Brain microvascular endothelial cell (primary cell): ENCODE measurements at regions not wholly inside any gene's neighbourhood (a gene's known extent, or its start where the extent isn't known, plus 50 kb on each side); places are given as distances from the start of the nearest gene placed in this dataset.
A peak's percentile ranks its signal among the peaks of the same experiment; 100 is the strongest.

ENCODE experiments used
- DNase-seq: peaks from one replicate; pipeline ENCODE4 v3.0.0-alpha.2; 2020
- H3K27ac ChIP-seq: fragments of 250-450 bp; sonication (Bioruptor Pico); 2 replicates; pipeline ENCODE4 v1.5.1; 2020; ENCODE audit warnings: mild to moderate bottlenecking, moderate library complexity
- H3K27me3 ChIP-seq: fragments of 250-450 bp; sonication (Bioruptor Pico); replicated peaks from 2 replicates; pipeline ENCODE4 v1.5.1; 2020; ENCODE audit warnings: mild to moderate bottlenecking
- H3K36me3 ChIP-seq: fragments of 250-450 bp; sonication (Bioruptor Pico); replicated peaks from 2 replicates; pipeline ENCODE4 v1.5.1; 2020; ENCODE audit warnings: mild to moderate bottlenecking
- H3K4me3 ChIP-seq: 2 replicates; pipeline ENCODE4 v1.5.1; 2011; ENCODE audit warnings: low read depth, mild to moderate bottlenecking, control low read depth, low read length, moderate library complexity
- in situ Hi-C: cut with HindIII; loops from 2 replicates; pipeline ENCODE4 v1.10.0; 2017; ENCODE audit warnings: low sequenced_read_pairs, low pct_ligation_motif_present
- TF ChIP-seq, protein P1 (sequence below): IDR thresholded peaks from 2 replicates; pipeline ENCODE4 v1.5.1; 2011; ENCODE audit warnings: low read depth, mild to moderate bottlenecking, moderate library complexity, low read length, control low read depth, inconsistent platforms; ENCODE audit errors: missing control alignments

DNA sequence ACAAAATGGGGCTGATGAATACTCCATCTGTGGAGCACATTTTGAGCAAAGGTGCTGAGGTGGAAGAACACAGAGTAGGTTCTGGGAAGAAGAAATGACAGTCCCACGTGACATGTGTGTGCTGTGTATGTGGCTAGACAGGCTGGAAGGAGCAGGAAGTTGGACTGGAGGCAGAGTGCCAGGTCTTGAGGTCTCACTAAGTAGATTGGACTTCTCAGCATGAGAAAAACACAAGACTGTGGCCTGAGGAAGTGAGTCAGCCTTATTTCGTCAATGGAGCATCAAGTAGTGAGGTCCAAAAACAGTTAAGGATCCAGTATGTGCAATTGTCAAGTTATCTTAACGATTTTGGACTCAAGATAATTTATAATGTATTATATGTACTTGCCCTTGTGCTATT lies 736.5 kb downstream of the KCNJ2 start:
- TF ChIP-seq, protein P1, sequence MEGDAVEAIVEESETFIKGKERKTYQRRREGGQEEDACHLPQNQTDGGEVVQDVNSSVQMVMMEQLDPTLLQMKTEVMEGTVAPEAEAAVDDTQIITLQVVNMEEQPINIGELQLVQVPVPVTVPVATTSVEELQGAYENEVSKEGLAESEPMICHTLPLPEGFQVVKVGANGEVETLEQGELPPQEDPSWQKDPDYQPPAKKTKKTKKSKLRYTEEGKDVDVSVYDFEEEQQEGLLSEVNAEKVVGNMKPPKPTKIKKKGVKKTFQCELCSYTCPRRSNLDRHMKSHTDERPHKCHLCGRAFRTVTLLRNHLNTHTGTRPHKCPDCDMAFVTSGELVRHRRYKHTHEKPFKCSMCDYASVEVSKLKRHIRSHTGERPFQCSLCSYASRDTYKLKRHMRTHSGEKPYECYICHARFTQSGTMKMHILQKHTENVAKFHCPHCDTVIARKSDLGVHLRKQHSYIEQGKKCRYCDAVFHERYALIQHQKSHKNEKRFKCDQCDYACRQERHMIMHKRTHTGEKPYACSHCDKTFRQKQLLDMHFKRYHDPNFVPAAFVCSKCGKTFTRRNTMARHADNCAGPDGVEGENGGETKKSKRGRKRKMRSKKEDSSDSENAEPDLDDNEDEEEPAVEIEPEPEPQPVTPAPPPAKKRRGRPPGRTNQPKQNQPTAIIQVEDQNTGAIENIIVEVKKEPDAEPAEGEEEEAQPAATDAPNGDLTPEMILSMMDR: no peak
- peak; percentile 99 for DNase-seq
- no peak overlapping the region for H3K4me3 ChIP-seq
- H3K27ac ChIP-seq: peak overlapping the region; percentile 66
- in situ Hi-C loops: no loop called here
- no peaks in the 10 kb centered on the region for H3K27me3 ChIP-seq
- no peaks in the 10 kb centered on the region for H3K36me3 ChIP-seq

DNA sequence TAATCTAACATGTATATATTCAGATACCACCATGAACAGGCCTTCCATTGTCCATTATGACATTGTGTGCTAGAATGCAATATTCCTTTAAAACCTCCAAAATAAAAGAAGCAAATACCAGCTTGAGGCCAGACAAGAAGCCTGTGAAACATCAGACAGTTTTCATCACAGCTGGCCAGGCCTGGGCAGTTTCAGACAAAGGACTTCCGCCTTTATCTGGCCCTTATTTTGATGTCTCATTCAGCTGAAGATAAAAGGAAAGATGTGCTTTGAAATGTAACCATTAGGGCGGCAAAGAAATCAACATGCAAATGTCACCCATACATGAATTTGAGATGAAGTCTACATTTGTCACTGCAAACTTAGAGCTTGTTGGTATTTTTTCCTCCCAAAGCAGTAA lies 737.5 kb downstream of the KCNJ2 start:
- peak; percentile 71 for DNase-seq
- in situ Hi-C loops: no loop called here

DNA sequence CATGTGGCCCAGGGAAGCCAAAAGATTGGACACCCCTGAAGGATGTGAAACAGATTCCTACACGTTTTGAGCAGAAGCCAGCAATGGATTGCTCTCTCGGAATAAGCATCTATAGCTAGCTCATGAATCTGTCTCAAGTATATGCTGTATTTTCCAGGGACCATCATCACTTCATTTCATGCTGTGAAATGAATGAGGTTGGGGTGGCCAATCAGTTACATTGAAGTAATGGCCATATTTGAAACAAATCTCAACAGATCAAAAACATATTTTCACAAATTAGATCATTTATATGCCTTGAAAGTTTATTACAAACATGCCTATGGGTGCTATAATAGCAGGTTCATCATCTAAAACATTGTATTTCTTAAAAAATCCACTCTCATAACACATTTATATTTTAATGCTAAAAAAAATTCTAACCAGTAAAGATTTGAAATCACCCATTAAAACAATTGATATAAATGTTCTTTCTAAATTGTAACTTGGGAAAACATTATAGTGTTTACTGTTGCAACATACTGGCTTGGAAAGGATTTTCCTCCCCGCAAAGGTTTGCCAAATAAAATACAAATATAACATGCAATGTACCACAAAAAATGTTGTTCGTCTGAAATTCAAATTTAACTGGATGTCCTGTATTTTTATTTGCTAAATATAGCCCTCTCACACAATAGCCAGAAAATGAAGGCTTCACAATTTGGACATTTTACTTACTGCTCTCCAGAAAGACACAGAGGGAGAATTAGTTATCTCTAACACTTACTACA lies 743.6 kb downstream of the KCNJ2 start:
- Histone ChIP-seq H3K27me3 (no peaks in the 10 kb centered on the region), H3K27ac (no peak overlapping the region), H3K4me3 (no peak overlapping the region), H3K36me3 (no peaks in the 10 kb centered on the region)
- no peak for DNase-seq
- TF ChIP-seq, protein P1: no peak
- in situ Hi-C loops: no loop called here

More for the DNA sequence above, 737.5 kb downstream of the KCNJ2 start:
- H3K4me3 ChIP-seq: no peak overlapping the region
- H3K36me3 ChIP-seq: no peaks in the 10 kb centered on the region
- no peaks in the 10 kb centered on the region for H3K27me3 ChIP-seq
- TF ChIP-seq, protein P1: no peak
- peak overlapping the region; percentile 66 for H3K27ac ChIP-seq

DNA sequence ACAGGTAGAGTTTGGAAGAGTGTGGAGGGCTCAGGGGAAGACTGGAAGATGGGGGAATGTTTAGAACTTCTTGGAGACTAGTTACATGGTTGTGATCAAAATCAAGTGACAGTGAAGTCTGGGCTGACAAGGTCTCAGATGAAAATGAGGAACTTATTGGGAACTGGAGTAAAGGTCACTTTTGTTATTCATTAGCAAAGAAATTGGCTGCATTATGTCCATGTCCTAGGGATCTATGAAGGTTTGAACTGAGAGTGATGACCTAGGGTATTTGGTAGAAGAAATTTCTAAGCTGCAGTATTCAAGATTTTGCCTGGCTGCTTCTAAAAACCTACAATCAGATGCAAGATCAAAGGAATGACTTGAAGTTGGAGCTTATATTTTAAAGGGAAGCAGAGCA lies 747.1 kb downstream of the KCNJ2 start:
- no peaks in the 10 kb centered on the region for H3K36me3 ChIP-seq
- TF ChIP-seq, protein P1: no peak
- no peak overlapping the region for H3K27ac ChIP-seq
- no peak overlapping the region for H3K4me3 ChIP-seq
- in situ Hi-C loops: no loop called here
- H3K27me3 ChIP-seq: no peaks in the 10 kb centered on the region
- DNase-seq: no peak

DNA sequence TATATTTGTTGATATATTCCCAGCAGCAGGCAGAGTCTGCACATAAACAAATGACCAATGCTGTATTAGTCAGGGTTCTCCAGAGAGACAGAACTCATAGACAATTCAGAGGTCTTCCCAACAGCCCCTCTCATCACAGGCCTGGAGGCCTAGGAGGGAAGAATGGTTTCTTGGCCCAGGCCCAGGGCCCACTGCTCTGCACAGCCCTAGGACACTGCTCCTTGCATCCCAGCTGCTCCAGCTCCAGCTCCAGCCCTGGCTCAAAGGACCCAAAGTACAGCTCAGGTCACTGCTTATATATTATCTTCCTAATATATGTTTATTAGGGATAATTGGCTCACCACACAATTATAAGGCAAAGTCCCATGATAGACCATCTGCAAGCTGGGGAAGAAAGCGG lies 749.9 kb downstream of the KCNJ2 start:
- no peak overlapping the region for H3K27ac ChIP-seq
- no peak overlapping the region for H3K4me3 ChIP-seq
- no peaks in the 10 kb centered on the region for H3K27me3 ChIP-seq
- no peak for DNase-seq
- no peaks in the 10 kb centered on the region for H3K36me3 ChIP-seq
- TF ChIP-seq, protein P1: no peak
- in situ Hi-C loops: no loop called here

DNA sequence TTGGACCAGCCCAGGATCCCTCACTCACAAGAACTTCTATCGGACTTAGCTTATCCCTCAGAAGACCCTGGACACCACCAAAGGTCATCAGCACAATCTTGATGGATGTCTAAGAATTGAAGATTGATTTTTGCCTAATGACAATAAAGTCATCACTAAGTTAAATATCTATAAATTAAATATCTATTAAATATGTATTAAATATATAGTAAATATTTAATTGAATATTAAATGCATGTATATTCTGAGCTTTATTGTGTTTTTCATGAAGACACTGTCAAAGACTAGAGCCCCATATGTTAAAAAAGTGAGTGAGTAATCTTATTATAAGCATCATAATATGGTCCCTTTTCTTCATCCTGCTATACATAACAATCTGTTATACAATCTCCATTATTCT lies 751.1 kb downstream of the KCNJ2 start:
- DNase-seq: no peak
- TF ChIP-seq, protein P1: no peak
- Histone ChIP-seq H3K36me3 (no peaks in the 10 kb centered on the region), H3K27ac (no peak overlapping the region), H3K27me3 (no peaks in the 10 kb centered on the region), H3K4me3 (no peak overlapping the region)
- in situ Hi-C loops: no loop called here
